Astrocyte (in vitro differentiated cells and primary cell): ENCODE measurements at regions not wholly inside any gene's neighbourhood (a gene's known extent, or its start where the extent isn't known, plus 50 kb on each side); places are given as distances from the start of the nearest gene placed in this dataset.

Source experiments
- EZH2 ChIP-seq: IDR thresholded peaks from 2 replicates; pipeline ENCODE4 v1.6.1; 2012; ENCODE audit warnings: mild to moderate bottlenecking, low read length, inconsistent platforms; ENCODE audit not compliant: insufficient read depth
- TF ChIP-seq, protein P1 (sequence below): IDR thresholded peaks from 2 replicates; pipeline ENCODE4 v1.5.1; 2011; ENCODE audit warnings: low read depth, mild to moderate bottlenecking, inconsistent platforms, low read length, moderate library complexity; ENCODE audit not compliant: insufficient read depth

DNA sequence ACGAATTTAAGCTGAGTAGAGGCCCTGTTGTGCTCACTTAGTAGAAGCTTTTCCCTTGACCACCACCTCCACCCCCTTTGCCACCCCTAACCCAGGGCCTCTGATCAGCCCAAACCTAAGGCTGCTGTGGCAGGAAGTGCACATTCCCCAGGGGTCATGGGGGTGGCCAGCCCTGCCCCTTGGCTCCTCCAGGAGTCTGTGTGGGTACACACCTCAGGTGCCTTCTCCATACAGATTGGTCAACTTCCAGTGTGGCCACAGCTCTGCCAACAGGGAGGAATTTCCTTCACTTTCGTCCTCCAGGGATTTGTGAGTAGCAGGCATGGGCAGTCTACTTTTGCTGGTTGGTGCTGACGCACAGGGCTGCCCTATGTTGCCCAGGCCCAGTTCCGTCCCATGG lies 249.9 kb upstream of the ZNF32 start:
- TF ChIP-seq, protein P1, sequence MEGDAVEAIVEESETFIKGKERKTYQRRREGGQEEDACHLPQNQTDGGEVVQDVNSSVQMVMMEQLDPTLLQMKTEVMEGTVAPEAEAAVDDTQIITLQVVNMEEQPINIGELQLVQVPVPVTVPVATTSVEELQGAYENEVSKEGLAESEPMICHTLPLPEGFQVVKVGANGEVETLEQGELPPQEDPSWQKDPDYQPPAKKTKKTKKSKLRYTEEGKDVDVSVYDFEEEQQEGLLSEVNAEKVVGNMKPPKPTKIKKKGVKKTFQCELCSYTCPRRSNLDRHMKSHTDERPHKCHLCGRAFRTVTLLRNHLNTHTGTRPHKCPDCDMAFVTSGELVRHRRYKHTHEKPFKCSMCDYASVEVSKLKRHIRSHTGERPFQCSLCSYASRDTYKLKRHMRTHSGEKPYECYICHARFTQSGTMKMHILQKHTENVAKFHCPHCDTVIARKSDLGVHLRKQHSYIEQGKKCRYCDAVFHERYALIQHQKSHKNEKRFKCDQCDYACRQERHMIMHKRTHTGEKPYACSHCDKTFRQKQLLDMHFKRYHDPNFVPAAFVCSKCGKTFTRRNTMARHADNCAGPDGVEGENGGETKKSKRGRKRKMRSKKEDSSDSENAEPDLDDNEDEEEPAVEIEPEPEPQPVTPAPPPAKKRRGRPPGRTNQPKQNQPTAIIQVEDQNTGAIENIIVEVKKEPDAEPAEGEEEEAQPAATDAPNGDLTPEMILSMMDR: no peak
- no peak for TF ChIP-seq EZH2
